GM12874 (cell line): ENCODE measurements at regions not wholly inside any gene's neighbourhood (a gene's known extent, or its start where the extent isn't known, plus 50 kb on each side); places are given as distances from the start of the nearest gene placed in this dataset.

ENCODE experiments used
- CTCF ChIP-seq: IDR thresholded peaks from 2 replicates; pipeline ENCODE4 v1.5.1; 2011; ENCODE audit warnings: low read depth, mild to moderate bottlenecking, control low read depth, low read length, moderate library complexity; ENCODE audit not compliant: insufficient read depth

DNA sequence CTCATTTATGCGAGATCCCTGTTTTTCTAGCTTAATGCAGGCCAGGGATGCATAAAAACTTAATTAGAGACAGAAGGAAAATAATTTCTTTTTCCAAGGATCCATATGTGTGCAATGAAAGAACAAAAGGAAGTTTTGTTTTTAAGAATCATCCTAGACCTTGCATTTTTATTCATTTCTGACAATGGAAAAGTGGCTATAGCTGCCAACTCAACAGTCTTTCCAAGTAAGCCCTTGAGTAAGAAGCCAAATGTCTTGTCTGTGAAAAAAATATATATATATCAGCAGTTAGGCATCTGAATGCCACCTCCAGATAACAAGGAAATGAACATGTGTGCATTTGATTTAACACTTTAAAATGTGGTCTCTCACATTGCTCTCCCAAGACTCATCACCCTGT lies 1397.6 kb downstream of the GATA3 start:
- no peak for TF ChIP-seq CTCF

- no peak for TF ChIP-seq CTCF
These were observed 1415.2 kb downstream of the GATA3 start for GRCh38 chr10:9469663-9470205.

- no peak for TF ChIP-seq CTCF
These were observed 1416.1 kb downstream of the GATA3 start for GRCh38 chr10:9470581-9470980.

DNA sequence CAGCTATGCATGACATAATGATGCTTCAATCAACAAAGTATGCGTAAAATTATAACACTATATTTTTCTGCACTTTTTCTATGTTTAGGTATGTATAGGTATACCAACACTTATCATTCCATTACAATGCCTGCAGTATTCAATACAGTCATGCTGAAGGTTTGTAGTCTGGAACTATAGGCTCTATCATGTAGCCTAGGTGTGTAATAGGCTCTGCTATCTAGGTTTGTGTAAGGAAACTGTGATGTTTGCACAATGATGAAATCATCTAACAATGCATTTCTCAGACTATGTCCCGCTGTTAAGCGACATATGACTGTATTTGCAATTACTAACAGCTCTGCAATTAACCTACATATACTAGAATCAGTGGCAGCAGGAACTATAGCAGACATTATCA lies 1447.5 kb downstream of the GATA3 start:
- no peak for TF ChIP-seq CTCF

DNA sequence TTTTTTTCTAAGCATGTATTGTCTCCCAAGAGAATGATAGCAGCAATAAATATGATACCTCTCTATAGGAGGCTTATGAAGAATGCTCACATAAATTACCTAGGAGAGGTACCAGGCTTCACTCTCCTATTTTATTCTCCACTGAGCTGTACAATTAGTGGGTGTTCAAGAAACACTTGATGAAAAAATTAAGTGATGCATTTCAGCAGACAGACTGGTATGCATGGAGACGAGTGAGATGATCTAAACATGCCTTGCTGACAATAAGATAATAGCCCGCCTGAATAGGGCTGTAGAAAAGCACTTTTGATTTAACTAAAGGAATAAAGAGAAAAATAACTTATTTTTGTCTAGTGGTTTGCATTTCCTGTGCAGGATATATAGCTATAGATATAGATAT lies 1449.7 kb downstream of the GATA3 start:
- no peak for TF ChIP-seq CTCF

DNA sequence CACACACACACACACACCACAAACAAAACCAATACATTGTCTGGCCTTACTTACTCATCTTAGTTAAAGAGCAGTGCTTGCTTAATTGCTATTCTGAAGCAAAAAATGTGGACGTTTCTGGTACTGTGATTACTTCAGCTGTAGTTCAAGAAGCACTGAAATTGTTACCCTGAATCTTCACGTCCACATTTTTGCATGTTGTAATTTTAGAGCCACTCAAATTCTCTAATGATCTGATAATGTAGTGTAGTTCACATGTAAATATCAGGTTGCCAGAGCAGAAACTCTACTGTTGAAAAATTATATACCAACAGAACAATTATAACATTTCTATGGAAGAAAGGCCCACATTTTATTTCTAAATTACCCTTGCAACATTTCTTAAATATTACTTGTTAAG lies 1451.1 kb downstream of the GATA3 start:
- no peak for TF ChIP-seq CTCF

DNA sequence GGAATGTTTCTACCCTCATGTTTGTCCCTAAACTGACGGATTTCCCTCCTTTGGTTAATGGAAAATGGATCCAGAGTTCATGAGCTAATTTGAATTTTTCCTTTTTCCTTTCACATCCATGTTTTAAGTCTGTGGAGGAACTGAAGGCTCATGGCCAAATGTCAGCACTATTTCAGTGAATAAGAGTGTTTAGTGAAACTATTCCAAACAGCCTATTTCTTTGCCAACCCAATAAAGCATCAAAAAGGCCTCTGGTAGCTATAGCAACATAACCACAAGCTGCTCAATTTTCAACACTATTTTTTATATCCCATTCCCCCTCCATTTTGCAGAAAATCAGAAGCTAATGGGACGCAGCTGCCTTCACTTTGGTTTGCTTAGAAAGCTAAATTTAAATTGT lies 1454.1 kb downstream of the GATA3 start:
- no peak for TF ChIP-seq CTCF

DNA sequence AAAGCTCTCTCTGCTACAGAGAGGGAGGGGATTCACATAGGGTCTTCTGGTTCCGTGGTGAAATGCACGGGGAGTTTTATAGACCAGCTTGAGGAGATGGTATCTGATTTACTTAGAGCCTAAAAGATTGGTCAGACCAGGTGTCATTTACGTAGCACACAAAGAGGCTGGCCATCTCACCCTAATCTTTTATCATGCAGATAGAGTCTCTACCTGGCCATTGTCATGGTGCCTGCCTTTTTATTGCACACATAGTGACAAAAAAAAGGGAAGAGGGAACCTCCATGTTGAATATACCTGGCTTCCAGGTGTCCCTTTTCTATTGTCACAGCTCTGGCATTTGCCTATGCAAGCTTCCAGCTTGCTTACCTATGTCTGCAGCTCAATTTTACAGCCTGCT lies 1456.1 kb downstream of the GATA3 start:
- TF ChIP-seq CTCF, result no peak
